ENCODE measurements at regions not wholly inside any gene's neighbourhood (a gene's known extent, or its start where the extent isn't known, plus 50 kb on each side); places are given as distances from the start of the nearest gene placed in this dataset.

GRCh38 chrX:6599230-6599860 is 64.4 kb upstream of the VCX3A start:
- H3K27me3 ChIP-seq (ENCODE audit: insufficient read depth), result no peaks in the 10 kb centered on the region
- H3K4me2 ChIP-seq, result no peak overlapping the region
- WGBS (ENCODE audit: low lambda C conversion rate), result 1% methylated on average over 4 of the region's 4 CpGs
- no peaks in the 10 kb centered on the region for H3F3A ChIP-seq (replicated peaks; ENCODE audit: insufficient read depth)
- no peaks in the 10 kb centered on the region for H3K9me2 ChIP-seq
- H4K20me1 ChIP-seq (ENCODE audit: insufficient read depth), result no peaks in the 10 kb centered on the region
- H3K79me2 ChIP-seq (ENCODE audit: insufficient read depth), result no peaks in the 10 kb centered on the region
- H3K9me3 ChIP-seq, result no peaks in the 10 kb centered on the region
- H2AFZ ChIP-seq (ENCODE audit: low read depth), result no peak overlapping the region
- ChIA-PET POLR2A (no interaction called here), CTCF (no interaction called here)
- H3K27ac ChIP-seq (ENCODE audit: low read depth in 2 of 2, low read length in 1 of 2), result no peak overlapping the region
- H3K4me1 ChIP-seq (ENCODE audit: control insufficient read depth in 1 of 2, insufficient read depth in 2 of 2, low read depth in 1 of 2, low read length in 1 of 2), result no peaks in the 10 kb centered on the region
- no peaks in the 10 kb centered on the region for H3K36me3 ChIP-seq (replicated peaks in 1 of 2; ENCODE audit: control insufficient read depth in 1 of 2, insufficient read depth in 2 of 2, low read length in 1 of 2)
- DNase-seq, result no peak
- H3K9ac ChIP-seq, result no peak overlapping the region
- H3K4me3 ChIP-seq (ENCODE audit: low read depth in 2 of 2, low read length in 1 of 2), result no peak overlapping the region
- TF ChIP-seq EP300 (IDR thresholded peaks at IDR 0.05; ENCODE audit: borderline replicate concordance in 1 of 2, low read depth in 1 of 2, low read length in 1 of 2) (no peak), TEAD4 (IDR thresholded peaks at IDR 0.05; ENCODE audit: borderline replicate concordance, insufficient read depth) (no peak), EZH2phosphoT487 (IDR thresholded peaks at IDR 0.05; ENCODE audit: borderline replicate concordance, low read depth) (no peak)

Data from SK-N-SH (cell line).